IPS DF 6.9 (cell line): ENCODE measurements at regions not wholly inside any gene's neighbourhood (a gene's known extent, or its start where the extent isn't known, plus 50 kb on each side); places are given as distances from the start of the nearest gene placed in this dataset.

Experiments
- DNase-seq: peaks from one replicate; pipeline ENCODE4 v3.0.0-alpha.2; 2013; ENCODE audit warnings: low read depth, low spot score
- H3K27ac ChIP-seq: one replicate; pipeline ENCODE4 v1.5.1; 2013; ENCODE audit warnings: low read length, control low read depth
- H3K27me3 ChIP-seq: 2 replicates; pipeline ENCODE4 v1.6.1; 2013; ENCODE audit warnings: mild to moderate bottlenecking, low read length; ENCODE audit not compliant: control insufficient read depth, insufficient read depth
- H3K36me3 ChIP-seq: 2 replicates; pipeline ENCODE4 v1.6.1; 2013; ENCODE audit warnings: low read length; ENCODE audit not compliant: control insufficient read depth, insufficient read depth
- H3K4me1 ChIP-seq: 2 replicates; pipeline ENCODE4 v1.6.1; 2013; ENCODE audit warnings: low read length; ENCODE audit not compliant: control insufficient read depth, insufficient read depth
- H3K4me3 ChIP-seq: 2 replicates; pipeline ENCODE4 v1.5.1; 2013; ENCODE audit warnings: mild to moderate bottlenecking, low read length
- H3K9me3 ChIP-seq: 2 replicates; pipeline ENCODE4 v1.6.1; 2013; ENCODE audit warnings: low read length, inconsistent platforms; ENCODE audit not compliant: control insufficient read depth, insufficient read depth
- WGBS: extraction: QIAGEN DNeasy Blood & Tissue Kit; methylation state at CpG from one replicate; pipeline ENCODE4 v1.1.7; 2013; ENCODE audit warnings: mixed read lengths, missing lambda C conversion rate; ENCODE audit not compliant: insufficient read length, insufficient coverage; 5-methylcytosine and 5-hydroxymethylcytosine counted together

- H3K27me3 ChIP-seq, result no peaks in the 10 kb centered on the region
- no CpG with 5 or more reads among the region's 1 CpG for WGBS
Measured at GRCh38 chr13:69545551-69545950, 562.1 kb upstream of the ATXN8OS start.

GRCh38 chr13:69524459-69525150 lies 583.0 kb upstream of the ATXN8OS start:
- WGBS, result no CpG with 5 or more reads among the region's 2 CpGs
- no peak overlapping the region for H3K27ac ChIP-seq
- no peaks in the 10 kb centered on the region for H3K27me3 ChIP-seq
- H3K4me1 ChIP-seq, result no peaks in the 10 kb centered on the region
- no peak overlapping the region for H3K4me3 ChIP-seq
- no peaks in the 10 kb centered on the region for H3K36me3 ChIP-seq
- no peak for DNase-seq
- no peaks in the 10 kb centered on the region for H3K9me3 ChIP-seq

More at GRCh38 chr13:69545551-69545950, 562.1 kb upstream of the ATXN8OS start:
- no peaks in the 10 kb centered on the region for H3K9me3 ChIP-seq
- H3K27ac ChIP-seq, result no peak overlapping the region
- DNase-seq, result no peak
- no peak overlapping the region for H3K4me3 ChIP-seq
- H3K36me3 ChIP-seq, result no peaks in the 10 kb centered on the region
- H3K4me1 ChIP-seq, result no peaks in the 10 kb centered on the region

- Histone ChIP-seq H3K36me3 (no peaks in the 10 kb centered on the region), H3K27ac (no peak overlapping the region), H3K4me1 (no peaks in the 10 kb centered on the region), H3K9me3 (no peaks in the 10 kb centered on the region), H3K27me3 (no peaks in the 10 kb centered on the region), H3K4me3 (no peak overlapping the region)
- no CpG with 5 or more reads among the region's 2 CpGs for WGBS
- no peak for DNase-seq
Measured at GRCh38 chr13:69496981-69497380, 610.6 kb upstream of the ATXN8OS start.

- no peak for DNase-seq
- H3K4me3 ChIP-seq, result no peak overlapping the region
- H3K27me3 ChIP-seq, result no peaks in the 10 kb centered on the region
- H3K27ac ChIP-seq, result no peak overlapping the region
- no peaks in the 10 kb centered on the region for H3K4me1 ChIP-seq
- WGBS, result no CpG with 5 or more reads among the region's 2 CpGs
- H3K36me3 ChIP-seq, result no peaks in the 10 kb centered on the region
- no peaks in the 10 kb centered on the region for H3K9me3 ChIP-seq
Measured at GRCh38 chr13:69495096-69495495, 612.5 kb upstream of the ATXN8OS start.

GRCh38 chr13:69487576-69487975 lies 620.0 kb upstream of the ATXN8OS start:
- H3K36me3 ChIP-seq, result no peaks in the 10 kb centered on the region
- H3K4me1 ChIP-seq, result no peaks in the 10 kb centered on the region
- no peak overlapping the region for H3K4me3 ChIP-seq
- DNase-seq, result no peak
- H3K9me3 ChIP-seq, result no peaks in the 10 kb centered on the region; the same call in 1 of the 2 replicates
- no peak overlapping the region for H3K27ac ChIP-seq
- no peaks in the 10 kb centered on the region for H3K27me3 ChIP-seq

- Histone ChIP-seq H3K4me1 (no peaks in the 10 kb centered on the region), H3K9me3 (no peaks in the 10 kb centered on the region; the same call in 1 of the 2 replicates), H3K36me3 (no peaks in the 10 kb centered on the region), H3K4me3 (no peak overlapping the region), H3K27ac (no peak overlapping the region), H3K27me3 (no peaks in the 10 kb centered on the region)
- DNase-seq, result no peak
- WGBS, result no CpG with 5 or more reads among the region's 4 CpGs
Measured at GRCh38 chr13:69485991-69486592, 621.5 kb upstream of the ATXN8OS start.

GRCh38 chr13:69477451-69477850 lies 630.2 kb upstream of the ATXN8OS start:
- H3K9me3 ChIP-seq, result no peaks in the 10 kb centered on the region
- H3K27me3 ChIP-seq, result no peaks in the 10 kb centered on the region
- no peaks in the 10 kb centered on the region for H3K36me3 ChIP-seq
- H3K27ac ChIP-seq, result no peak overlapping the region
- DNase-seq, result no peak
- H3K4me1 ChIP-seq, result no peaks in the 10 kb centered on the region
- H3K4me3 ChIP-seq, result no peak overlapping the region

- DNase-seq, result no peak
- Histone ChIP-seq H3K9me3 (no peaks in the 10 kb centered on the region), H3K27me3 (no peaks in the 10 kb centered on the region), H3K27ac (no peak overlapping the region), H3K4me3 (no peak overlapping the region), H3K36me3 (no peaks in the 10 kb centered on the region), H3K4me1 (no peaks in the 10 kb centered on the region)
- WGBS, result no CpG with 5 or more reads among the region's 2 CpGs
Measured at GRCh38 chr13:69474011-69474685, 633.5 kb upstream of the ATXN8OS start.

- WGBS, result no CpG with 5 or more reads among the region's 2 CpGs
- H3K27ac ChIP-seq, result no peak overlapping the region
- no peaks in the 10 kb centered on the region for H3K4me1 ChIP-seq
- no peaks in the 10 kb centered on the region for H3K27me3 ChIP-seq
- no peaks in the 10 kb centered on the region for H3K36me3 ChIP-seq
- no peak overlapping the region for H3K4me3 ChIP-seq
- H3K9me3 ChIP-seq, result no peaks in the 10 kb centered on the region
- DNase-seq, result no peak
Measured at GRCh38 chr13:69468624-69469023, 639.0 kb upstream of the ATXN8OS start.

GRCh38 chr13:69461397-69461796 lies 646.2 kb upstream of the ATXN8OS start:
- no CpG with 5 or more reads among the region's 2 CpGs for WGBS
- DNase-seq, result no peak
- no peaks in the 10 kb centered on the region for H3K36me3 ChIP-seq
- no peaks in the 10 kb centered on the region for H3K27me3 ChIP-seq
- H3K27ac ChIP-seq, result no peak overlapping the region
- no peaks in the 10 kb centered on the region; the same call in 1 of the 2 replicates for H3K4me1 ChIP-seq
- no peak overlapping the region for H3K4me3 ChIP-seq
- no peaks in the 10 kb centered on the region for H3K9me3 ChIP-seq
